H1 (cell line): ENCODE measurements at regions not wholly inside any gene's neighbourhood (a gene's known extent, or its start where the extent isn't known, plus 50 kb on each side); places are given as distances from the start of the nearest gene placed in this dataset.

Source experiments
- BCL11A ChIP-seq, 2 experiments: IDR thresholded peaks; one replicate each; pipeline ENCODE4 v1.6.1; 2011; ENCODE audit warnings: low read depth in 2 of 2, low read length in 2 of 2, mild to moderate bottlenecking in 2 of 2
- EZH2 ChIP-seq: fragments of 200-600 bp; sonication (generic); IDR thresholded peaks from 2 replicates; pipeline ENCODE4 v1.7.1; 2012; ENCODE audit warnings: low read depth, mild to moderate bottlenecking, moderate library complexity, low read length, inconsistent platforms; ENCODE audit not compliant: severe bottlenecking
- GABPA ChIP-seq: IDR thresholded peaks from 2 replicates; pipeline ENCODE4 v1.6.1; 2011; ENCODE audit warnings: mild to moderate bottlenecking, low read length, moderate library complexity, borderline replicate concordance; ENCODE audit not compliant: insufficient read depth
- NRF1 ChIP-seq: IDR thresholded peaks from 2 replicates; pipeline ENCODE4 v1.6.1; 2011; ENCODE audit warnings: mild to moderate bottlenecking, low read depth, low read length, improper control_type of control experiment
- POLR2A ChIP-seq, 2 experiments: IDR thresholded peaks; 1 replicate in 1 of 2; 2 replicates in 1 of 2; pipeline ENCODE4 v1.6.1; 2011; ENCODE audit warnings: low read depth in 2 of 2, low read length in 2 of 2, mild to moderate bottlenecking in 2 of 2; ENCODE audit errors: control extremely low read depth in 1 of 2
- POLR2AphosphoS5 ChIP-seq: IDR thresholded peaks from 2 replicates; pipeline ENCODE4 v1.6.1; 2011; ENCODE audit warnings: low read depth, low read length
- RAD21 ChIP-seq, 2 experiments: IDR thresholded peaks in 1 of 2; conservative IDR thresholded peaks in 1 of 2; 2 replicates each; pipeline ENCODE4 v1.6.1; 2011; ENCODE audit warnings: low read depth in 2 of 2, low read length in 2 of 2, improper control_type of control experiment in 1 of 2, inconsistent platforms in 1 of 2, mild to moderate bottlenecking in 1 of 2, moderate library complexity in 1 of 2
- RFX5 ChIP-seq: IDR thresholded peaks from 2 replicates; pipeline ENCODE4 v1.6.1; 2011; ENCODE audit warnings: low read depth, low read length, improper control_type of control experiment, borderline replicate concordance
- SIN3A ChIP-seq, 2 experiments: IDR thresholded peaks in 1 of 2; conservative IDR thresholded peaks in 1 of 2; 2 replicates each; pipeline ENCODE4 v1.6.1; 2011 to 2012; ENCODE audit warnings: low read length in 2 of 2, improper control_type of control experiment in 1 of 2, low read depth in 1 of 2, mild to moderate bottlenecking in 1 of 2
- SUZ12 ChIP-seq: fragments of 200-600 bp; sonication (generic); IDR thresholded peaks from 2 replicates; pipeline ENCODE4 v1.6.1; 2012; ENCODE audit warnings: mild to moderate bottlenecking, inconsistent platforms, low read length, moderate library complexity, mixed read lengths
- TF ChIP-seq, protein P1 (sequence below), 3 experiments: IDR thresholded peaks; 1 replicate in 2 of 3; 2 replicates in 1 of 3; pipeline versions ENCODE4 v1.5.1 to v1.6.1; 2011; ENCODE audit warnings: low read length in 3 of 3, mild to moderate bottlenecking in 3 of 3, inconsistent platforms in 2 of 3, low read depth in 1 of 3, moderate library complexity in 1 of 3; ENCODE audit not compliant: insufficient read depth in 1 of 3; ENCODE audit errors: control extremely low read depth in 1 of 3
- TF ChIP-seq, protein P2 (sequence below): IDR thresholded peaks from 2 replicates; pipeline ENCODE4 v1.6.1; 2011; ENCODE audit warnings: low read depth, mild to moderate bottlenecking, low read length; ENCODE audit not compliant: insufficient read depth
- TF ChIP-seq, protein P3 (sequence below): IDR thresholded peaks from 2 replicates; pipeline ENCODE4 v1.6.1; 2012; ENCODE audit warnings: low read length, inconsistent platforms

DNA sequence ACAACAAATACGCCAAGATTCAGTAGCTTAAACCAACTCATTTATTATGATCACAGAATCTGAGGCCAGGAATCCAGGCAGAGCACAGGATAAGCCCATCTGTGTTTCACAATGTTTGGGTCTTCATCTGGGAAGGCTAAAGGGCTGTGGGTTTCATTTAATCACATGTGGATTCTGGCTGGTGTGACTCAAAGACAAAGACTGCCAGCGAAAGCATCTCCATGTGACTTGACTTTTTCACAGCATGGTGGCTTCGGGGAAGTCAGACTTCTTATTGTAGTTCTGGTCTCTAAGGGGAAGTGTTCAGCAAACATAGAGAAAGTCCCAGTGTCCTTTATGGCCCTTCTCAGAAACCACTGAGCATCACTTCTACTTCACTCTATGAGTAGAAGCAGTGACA, 1014.4 kb upstream of the GOT2 start:
- TF ChIP-seq, protein P1, sequence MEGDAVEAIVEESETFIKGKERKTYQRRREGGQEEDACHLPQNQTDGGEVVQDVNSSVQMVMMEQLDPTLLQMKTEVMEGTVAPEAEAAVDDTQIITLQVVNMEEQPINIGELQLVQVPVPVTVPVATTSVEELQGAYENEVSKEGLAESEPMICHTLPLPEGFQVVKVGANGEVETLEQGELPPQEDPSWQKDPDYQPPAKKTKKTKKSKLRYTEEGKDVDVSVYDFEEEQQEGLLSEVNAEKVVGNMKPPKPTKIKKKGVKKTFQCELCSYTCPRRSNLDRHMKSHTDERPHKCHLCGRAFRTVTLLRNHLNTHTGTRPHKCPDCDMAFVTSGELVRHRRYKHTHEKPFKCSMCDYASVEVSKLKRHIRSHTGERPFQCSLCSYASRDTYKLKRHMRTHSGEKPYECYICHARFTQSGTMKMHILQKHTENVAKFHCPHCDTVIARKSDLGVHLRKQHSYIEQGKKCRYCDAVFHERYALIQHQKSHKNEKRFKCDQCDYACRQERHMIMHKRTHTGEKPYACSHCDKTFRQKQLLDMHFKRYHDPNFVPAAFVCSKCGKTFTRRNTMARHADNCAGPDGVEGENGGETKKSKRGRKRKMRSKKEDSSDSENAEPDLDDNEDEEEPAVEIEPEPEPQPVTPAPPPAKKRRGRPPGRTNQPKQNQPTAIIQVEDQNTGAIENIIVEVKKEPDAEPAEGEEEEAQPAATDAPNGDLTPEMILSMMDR (IDR thresholded peaks at IDR 0.05; ENCODE audit: control extremely low read depth in 1 of 3, insufficient read depth in 1 of 3, low read depth in 1 of 3, low read length in 3 of 3) = no peak
- no peak for TF ChIP-seq POLR2A (IDR thresholded peaks at IDR 0.05; ENCODE audit: control extremely low read depth in 1 of 2, low read depth in 2 of 2, low read length in 2 of 2)
- TF ChIP-seq, protein P2, sequence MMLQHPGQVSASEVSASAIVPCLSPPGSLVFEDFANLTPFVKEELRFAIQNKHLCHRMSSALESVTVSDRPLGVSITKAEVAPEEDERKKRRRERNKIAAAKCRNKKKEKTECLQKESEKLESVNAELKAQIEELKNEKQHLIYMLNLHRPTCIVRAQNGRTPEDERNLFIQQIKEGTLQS = no peak
- TF ChIP-seq RFX5 = no peak
- TF ChIP-seq EZH2 = no peak
- TF ChIP-seq SIN3A (conservative IDR thresholded peaks at IDR 0.05 in 1 of 2, IDR thresholded peaks at IDR 0.05 in 1 of 2; ENCODE audit: low read depth in 1 of 2, low read length in 2 of 2) = no peak
- no peak for TF ChIP-seq BCL11A (IDR thresholded peaks at IDR 0.05; ENCODE audit: low read depth in 2 of 2, low read length in 2 of 2)
- TF ChIP-seq RAD21 (IDR thresholded peaks at IDR 0.05 in 1 of 2, conservative IDR thresholded peaks at IDR 0.05 in 1 of 2; ENCODE audit: low read depth in 2 of 2, low read length in 2 of 2) = no peak
- no peak for TF ChIP-seq NRF1
- TF ChIP-seq SUZ12 = no peak
- TF ChIP-seq, protein P3, sequence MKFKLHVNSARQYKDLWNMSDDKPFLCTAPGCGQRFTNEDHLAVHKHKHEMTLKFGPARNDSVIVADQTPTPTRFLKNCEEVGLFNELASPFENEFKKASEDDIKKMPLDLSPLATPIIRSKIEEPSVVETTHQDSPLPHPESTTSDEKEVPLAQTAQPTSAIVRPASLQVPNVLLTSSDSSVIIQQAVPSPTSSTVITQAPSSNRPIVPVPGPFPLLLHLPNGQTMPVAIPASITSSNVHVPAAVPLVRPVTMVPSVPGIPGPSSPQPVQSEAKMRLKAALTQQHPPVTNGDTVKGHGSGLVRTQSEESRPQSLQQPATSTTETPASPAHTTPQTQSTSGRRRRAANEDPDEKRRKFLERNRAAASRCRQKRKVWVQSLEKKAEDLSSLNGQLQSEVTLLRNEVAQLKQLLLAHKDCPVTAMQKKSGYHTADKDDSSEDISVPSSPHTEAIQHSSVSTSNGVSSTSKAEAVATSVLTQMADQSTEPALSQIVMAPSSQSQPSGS = no peak
- no peak for TF ChIP-seq POLR2AphosphoS5
- no peak for TF ChIP-seq GABPA
